GM10266 (cell line): ENCODE measurements at regions not wholly inside any gene's neighbourhood (a gene's known extent, or its start where the extent isn't known, plus 50 kb on each side); places are given as distances from the start of the nearest gene placed in this dataset.
"Not testable (repeated sequence)": the region's sequence is repeated elsewhere in the genome, so short reads cannot be mapped to it uniquely, and the experiment has no call there.

Source experiments
- DNase-seq: peaks from one replicate; pipeline ENCODE4 v3.0.0; 2012; ENCODE audit errors: extremely low spot score
- TF ChIP-seq, protein P1 (sequence below): IDR thresholded peaks from 2 replicates; pipeline ENCODE4 v1.5.1; 2012; ENCODE audit warnings: mild to moderate bottlenecking, low read depth; ENCODE audit not compliant: control insufficient read depth, insufficient read depth; ENCODE audit errors: missing control alignments

DNA sequence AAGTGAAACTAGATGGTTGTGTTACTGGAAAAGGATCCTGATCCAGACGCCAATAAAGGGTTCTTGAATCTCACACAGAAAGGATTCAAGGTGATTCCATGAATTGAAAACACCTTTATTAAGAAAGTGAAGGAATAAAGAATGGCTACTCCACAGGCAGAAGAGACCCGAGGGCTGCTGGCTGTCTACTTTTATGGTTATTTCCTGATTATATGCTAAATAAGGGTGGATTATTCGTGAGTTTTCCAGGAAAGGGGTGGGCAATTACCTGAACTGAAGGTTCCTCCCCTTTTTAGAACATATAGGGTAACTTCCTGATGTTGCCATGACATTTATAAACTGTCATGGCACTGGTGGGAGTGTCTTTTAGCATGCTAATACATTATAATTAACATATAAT, 50.9 kb upstream of the WARS2 start:
- DNase-seq = no peak
- TF ChIP-seq, protein P1, sequence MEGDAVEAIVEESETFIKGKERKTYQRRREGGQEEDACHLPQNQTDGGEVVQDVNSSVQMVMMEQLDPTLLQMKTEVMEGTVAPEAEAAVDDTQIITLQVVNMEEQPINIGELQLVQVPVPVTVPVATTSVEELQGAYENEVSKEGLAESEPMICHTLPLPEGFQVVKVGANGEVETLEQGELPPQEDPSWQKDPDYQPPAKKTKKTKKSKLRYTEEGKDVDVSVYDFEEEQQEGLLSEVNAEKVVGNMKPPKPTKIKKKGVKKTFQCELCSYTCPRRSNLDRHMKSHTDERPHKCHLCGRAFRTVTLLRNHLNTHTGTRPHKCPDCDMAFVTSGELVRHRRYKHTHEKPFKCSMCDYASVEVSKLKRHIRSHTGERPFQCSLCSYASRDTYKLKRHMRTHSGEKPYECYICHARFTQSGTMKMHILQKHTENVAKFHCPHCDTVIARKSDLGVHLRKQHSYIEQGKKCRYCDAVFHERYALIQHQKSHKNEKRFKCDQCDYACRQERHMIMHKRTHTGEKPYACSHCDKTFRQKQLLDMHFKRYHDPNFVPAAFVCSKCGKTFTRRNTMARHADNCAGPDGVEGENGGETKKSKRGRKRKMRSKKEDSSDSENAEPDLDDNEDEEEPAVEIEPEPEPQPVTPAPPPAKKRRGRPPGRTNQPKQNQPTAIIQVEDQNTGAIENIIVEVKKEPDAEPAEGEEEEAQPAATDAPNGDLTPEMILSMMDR = no peak

DNA sequence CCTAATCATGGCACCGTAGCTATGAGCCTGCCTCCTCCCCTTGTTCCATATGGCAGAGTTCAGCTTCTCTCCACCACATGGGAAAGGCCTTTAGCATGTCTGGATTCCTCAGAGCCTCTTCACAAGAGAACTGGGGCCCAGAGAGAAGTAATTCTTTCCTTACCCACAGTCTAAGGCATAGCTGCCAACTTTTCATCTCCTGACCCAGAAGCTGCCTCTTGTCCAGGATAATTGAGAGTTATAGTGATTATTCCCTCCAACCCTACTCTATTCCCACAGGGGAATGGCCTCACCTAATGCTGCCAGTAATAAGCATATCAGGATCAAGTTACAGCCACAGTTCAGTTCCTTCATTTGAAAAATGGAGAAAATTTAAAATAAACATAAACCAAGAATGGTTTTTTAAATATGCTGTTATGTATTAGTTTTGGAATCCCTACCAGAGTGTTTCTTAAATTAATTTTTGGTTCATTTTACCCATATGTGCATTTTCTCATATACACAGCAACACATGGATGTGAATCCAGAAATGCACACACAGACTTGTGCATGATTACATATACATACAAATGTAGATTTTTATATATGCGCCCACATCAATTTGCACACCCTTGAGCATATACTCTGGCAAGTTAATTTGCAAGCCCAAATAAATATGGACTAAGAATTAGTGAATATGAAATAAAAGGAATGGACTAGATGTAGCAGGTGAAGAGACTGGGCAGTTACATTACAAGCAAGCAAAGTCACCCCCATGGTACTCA, 63.9 kb upstream of the WARS2 start:
- no peak for DNase-seq

DNA sequence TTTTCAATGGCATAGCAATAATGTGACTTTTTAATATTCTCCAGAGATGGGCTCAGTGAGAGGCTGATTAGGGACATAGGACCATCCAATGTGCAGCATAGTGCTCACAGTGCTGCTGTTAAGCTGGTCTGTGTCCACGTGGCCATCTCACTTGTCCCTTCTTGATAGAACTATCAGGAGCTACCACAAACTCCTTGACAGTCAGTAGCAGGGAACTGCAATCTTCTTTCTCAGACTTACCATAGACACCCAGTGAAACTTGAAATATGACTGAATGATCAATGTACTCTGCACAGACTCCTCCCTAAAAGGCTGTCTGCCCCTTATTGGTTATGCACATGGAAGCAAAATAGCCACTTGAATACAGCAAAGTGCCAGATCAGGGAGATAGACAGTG, 64.5 kb upstream of the WARS2 start:
- no peak for DNase-seq
- TF ChIP-seq, protein P1 = no peak

More for the DNA sequence above, 63.9 kb upstream of the WARS2 start:
- TF ChIP-seq, protein P1 = no peak

DNA sequence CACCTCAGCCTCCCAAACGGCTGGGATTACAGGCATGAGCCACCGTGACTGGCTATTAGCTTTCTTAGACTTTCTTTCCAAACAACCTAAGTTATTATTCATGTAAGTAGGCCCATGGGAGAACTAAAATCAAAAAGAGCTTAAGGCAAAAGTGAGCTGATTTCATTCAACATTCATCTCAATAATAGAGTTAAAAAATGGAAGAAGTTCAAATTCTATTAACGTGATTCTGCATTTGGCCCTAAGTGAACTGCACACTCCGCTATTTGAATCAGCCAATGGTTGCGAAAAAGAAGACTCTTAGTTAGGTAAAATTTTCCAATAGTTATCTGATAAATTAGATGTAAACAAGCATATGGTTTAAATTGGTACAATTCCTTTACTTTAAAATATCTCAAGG, 68.6 kb upstream of the WARS2 start:
- TF ChIP-seq, protein P1 = no peak
- no peak for DNase-seq

DNA sequence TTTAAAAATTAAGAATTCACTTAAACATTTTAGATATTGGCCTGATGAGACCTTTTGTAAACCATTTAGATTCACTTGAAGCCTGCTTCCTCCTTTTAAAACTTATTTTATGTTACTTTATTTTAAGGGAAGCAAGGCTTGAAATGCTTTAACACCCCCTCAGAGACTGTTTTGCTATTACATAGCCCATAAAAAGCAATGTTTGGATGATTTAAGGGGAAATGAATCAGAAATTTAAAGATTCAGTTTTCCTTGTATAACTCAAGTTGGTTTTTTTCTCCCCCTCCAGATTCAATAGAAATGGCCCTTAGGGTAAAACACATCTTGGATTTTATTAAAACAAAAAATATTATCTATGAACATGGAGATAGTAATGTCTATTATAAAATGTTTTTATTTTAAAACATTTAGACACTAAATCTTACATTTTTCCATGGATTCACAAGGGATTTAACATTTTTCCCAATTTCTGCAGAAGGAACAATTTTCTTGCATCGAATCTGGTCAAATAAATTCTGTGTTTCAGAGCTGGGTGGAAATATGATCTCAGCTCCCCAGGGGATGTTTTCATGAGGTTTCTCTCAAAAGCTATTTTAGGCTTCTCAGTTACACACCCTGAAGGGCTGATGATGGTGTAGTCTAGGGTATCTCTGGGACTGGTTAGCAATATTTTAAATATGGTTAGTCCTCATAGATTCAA, 69.3 kb upstream of the WARS2 start:
- no peak for DNase-seq
- TF ChIP-seq, protein P1 = no peak

DNA sequence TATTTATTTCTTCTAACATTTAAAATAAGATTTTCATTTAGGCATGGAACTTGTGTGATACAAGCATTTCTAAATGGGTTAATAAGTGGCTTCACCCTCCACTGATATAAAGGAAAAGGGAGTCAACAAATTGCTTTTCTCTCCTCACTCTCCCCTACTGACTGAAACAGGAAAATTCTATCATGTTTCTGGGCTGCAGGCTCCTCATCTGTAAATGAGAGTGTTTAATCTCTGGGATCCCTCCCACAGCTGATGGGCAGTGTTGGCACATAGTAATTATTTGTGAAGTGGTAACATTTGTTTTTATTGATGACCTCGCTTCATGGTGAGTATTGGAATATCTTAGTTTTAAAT, 69.8 kb upstream of the WARS2 start:
- TF ChIP-seq, protein P1 = no peak
- DNase-seq = no peak

DNA sequence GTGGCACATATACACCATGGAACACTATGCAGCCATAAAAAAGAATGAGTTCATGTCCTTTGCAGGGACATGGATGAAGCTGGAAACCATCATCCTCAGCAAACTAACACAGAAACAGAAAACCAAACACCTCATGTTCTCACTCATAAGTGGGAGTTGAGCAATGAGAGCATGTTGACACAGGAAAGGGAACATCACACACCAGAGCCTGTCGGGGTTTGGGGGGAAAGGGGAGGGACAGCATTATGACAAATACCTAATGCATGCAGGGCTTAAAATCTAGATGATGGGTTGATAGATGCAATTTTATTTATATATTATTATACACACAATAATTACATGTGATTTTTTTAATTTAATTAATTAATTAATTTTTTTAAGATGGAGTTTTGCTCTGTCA, 72.8 kb upstream of the WARS2 start:
- not testable (repeated sequence) for DNase-seq

DNA sequence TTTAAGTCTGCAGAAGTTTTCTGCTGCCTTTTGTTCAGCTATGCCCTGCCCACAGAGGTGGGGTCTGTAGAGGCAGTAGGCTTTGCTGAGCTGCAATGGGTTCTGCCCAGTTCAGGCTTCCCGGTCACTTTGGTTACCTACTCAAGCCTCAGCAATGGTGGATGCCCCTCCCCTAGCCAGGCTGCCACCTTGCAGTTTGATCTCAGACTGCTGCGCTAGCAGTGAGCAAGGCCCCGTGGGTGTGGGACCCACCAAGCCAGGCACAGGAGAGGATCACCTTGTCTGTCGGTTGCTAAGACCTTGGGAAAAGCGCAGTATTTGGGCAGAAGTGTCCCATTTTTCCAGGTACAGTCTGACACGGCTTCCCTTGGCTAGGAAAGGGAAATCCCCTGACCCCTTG, 74.5 kb upstream of the WARS2 start:
- DNase-seq = not testable (repeated sequence)
